Keratinocyte (primary cell): ENCODE measurements at regions not wholly inside any gene's neighbourhood (a gene's known extent, or its start where the extent isn't known, plus 50 kb on each side); places are given as distances from the start of the nearest gene placed in this dataset.

Experiments used
- CTCF ChIP-seq, 3 experiments: IDR thresholded peaks in 1 of 3; conservative IDR thresholded peaks in 1 of 3; optimal IDR thresholded peaks in 1 of 3; 2 replicates in 2 of 3; 3 replicates in 1 of 3; pipeline versions ENCODE3 to v1.5.1; 2011; ENCODE audit warnings: low read length in 3 of 3, mild to moderate bottlenecking in 3 of 3, moderate library complexity in 2 of 3, control low read depth in 1 of 3, inconsistent platforms in 1 of 3; ENCODE audit not compliant: insufficient read depth in 2 of 3; ENCODE audit errors: extremely low read depth in 1 of 3
- EZH2 ChIP-seq: IDR thresholded peaks from one replicate; pipeline ENCODE4 v1.6.1; 2012; ENCODE audit warnings: inconsistent platforms, mild to moderate bottlenecking, low read length, moderate library complexity

DNA sequence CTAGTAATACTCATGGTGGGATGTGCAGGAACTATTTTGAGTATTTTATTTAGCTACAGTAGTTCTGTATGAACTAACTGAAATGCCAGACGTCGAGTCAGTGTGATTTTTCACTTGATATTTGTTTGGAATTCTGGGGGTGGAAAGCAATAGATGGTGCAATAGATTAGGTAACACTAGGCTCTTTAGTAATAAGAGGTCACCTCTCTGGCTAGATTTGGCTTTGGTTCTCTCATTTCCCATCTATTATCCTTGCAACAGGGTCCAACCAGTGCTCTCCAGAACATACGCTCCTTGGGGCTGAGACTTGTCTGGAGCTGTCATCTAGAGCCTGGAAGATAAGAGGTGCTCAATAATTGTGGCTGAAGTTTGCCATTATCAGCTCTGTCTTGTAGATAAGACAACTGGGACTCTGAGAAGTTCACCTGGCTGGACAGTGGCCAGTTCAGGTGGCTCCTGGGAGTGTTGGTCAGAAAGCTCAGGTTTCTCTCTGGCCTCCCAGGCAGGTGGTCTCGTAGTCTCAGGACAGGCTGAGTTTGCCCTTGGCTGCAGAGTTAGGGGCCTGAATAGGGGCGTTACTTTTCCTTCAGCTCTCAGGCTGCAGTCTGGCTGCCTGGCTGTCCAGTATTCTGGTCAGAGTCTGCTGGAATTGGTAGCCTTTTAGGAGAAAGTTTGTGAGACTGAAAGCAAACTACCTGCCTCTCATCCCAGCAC, 277.5 kb upstream of the RGMA start:
- TF ChIP-seq CTCF (optimal IDR thresholded peaks at IDR 0.05 in 1 of 3, IDR thresholded peaks at IDR 0.05 in 1 of 3, conservative IDR thresholded peaks at IDR 0.05 in 1 of 3; ENCODE audit: extremely low read depth in 1 of 3, insufficient read depth in 2 of 3, low read length in 3 of 3) (no peak), EZH2 (no peak)
